Epithelial cell of esophagus (primary cell): ENCODE measurements at regions not wholly inside any gene's neighbourhood (a gene's known extent, or its start where the extent isn't known, plus 50 kb on each side); places are given as distances from the start of the nearest gene placed in this dataset.
"Not testable (repeated sequence)": the region's sequence is repeated elsewhere in the genome, so short reads cannot be mapped to it uniquely, and the experiment has no call there.

ENCODE experiments used
- DNase-seq: peaks from one replicate; pipeline ENCODE4 v3.0.0; 2010; ENCODE audit warnings: low read depth
- H3K4me3 ChIP-seq: 2 replicates; pipeline ENCODE4 v1.5.1; 2011; ENCODE audit warnings: mild to moderate bottlenecking, low read length, control low read depth
- CTCF ChIP-seq: IDR thresholded peaks from 2 replicates; pipeline ENCODE4 v1.5.1; 2011; ENCODE audit warnings: low read depth, mild to moderate bottlenecking, low read length, control low read depth, inconsistent platforms; ENCODE audit not compliant: insufficient read depth; ENCODE audit errors: missing control alignments

DNA sequence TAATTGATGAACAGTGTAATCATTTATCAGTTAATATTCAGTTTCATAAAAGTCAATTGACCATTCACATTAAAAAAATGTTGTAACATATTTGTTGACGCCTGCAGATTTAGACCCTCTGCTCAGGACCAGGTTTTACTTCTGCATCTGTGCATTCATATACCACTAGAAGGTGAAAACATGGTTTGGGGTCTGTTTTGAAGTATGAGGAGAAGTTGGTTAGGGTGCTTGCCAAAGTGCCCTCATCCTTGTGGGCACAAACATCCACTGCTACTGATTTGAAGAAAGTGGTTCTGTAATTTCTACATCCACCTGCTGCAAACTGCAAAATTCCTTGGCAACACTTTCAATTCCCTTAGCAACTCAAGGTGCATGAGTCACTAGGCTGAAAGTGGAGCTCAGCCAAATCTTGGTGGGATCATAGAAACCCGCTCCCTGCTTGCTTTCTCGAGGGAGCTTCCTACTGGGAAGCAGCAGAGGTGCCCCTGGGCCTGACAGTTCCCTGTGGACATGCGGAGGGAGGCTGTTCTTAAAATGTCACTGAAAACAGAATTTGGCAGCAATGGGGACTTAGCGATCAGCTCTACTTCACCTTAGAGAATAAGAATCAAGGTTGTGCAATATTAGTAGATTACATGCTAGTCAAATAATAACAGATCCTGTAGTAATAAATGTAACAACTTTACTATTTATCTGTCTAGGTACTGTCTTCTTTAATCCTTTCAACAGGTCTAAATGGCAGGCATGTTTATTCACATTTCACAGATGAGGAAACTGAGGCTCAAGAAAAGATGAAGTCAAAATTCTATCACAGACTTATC, 301.0 kb upstream of the TBL1XR1 start:
- TF ChIP-seq CTCF: no peak
- DNase-seq: peak; percentile 82
- no peak overlapping the region for H3K4me3 ChIP-seq

- not testable (repeated sequence) for DNase-seq, H3K4me3 ChIP-seq
Observed at GRCh38 chr3:177499039-177499438, 301.8 kb upstream of the TBL1XR1 start.

GRCh38 chr3:177499779-177500423, 302.6 kb upstream of the TBL1XR1 start:
- DNase-seq: no peak
- H3K4me3 ChIP-seq: no peak overlapping the region
- no peak for TF ChIP-seq CTCF

DNA sequence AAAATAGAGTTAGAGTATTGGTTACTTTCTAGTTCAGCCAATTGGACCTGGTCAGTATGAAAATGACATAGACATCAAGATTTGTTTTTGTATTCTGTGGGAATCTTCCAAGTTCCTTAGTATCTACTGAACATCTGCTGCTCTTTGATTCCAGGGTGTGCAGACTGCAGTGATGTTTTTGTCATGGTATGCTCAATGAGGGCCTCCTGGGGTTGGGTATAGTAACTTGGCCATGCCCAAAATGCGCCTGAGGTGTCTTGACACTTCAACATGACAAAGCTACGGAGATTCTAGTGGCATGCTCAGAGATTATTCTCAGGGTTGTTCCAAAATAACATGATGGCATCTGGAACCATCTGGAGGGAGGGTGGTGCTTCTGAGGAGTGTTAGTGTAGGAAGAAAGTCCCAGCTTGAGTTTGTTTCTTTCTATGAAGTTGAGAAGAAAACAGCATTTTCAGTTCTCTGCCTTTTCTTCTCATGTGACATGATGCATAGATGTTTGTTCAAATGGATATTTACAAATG, 313.5 kb upstream of the TBL1XR1 start:
- no peak overlapping the region for H3K4me3 ChIP-seq
- no peak for TF ChIP-seq CTCF
- no peak for DNase-seq

DNA sequence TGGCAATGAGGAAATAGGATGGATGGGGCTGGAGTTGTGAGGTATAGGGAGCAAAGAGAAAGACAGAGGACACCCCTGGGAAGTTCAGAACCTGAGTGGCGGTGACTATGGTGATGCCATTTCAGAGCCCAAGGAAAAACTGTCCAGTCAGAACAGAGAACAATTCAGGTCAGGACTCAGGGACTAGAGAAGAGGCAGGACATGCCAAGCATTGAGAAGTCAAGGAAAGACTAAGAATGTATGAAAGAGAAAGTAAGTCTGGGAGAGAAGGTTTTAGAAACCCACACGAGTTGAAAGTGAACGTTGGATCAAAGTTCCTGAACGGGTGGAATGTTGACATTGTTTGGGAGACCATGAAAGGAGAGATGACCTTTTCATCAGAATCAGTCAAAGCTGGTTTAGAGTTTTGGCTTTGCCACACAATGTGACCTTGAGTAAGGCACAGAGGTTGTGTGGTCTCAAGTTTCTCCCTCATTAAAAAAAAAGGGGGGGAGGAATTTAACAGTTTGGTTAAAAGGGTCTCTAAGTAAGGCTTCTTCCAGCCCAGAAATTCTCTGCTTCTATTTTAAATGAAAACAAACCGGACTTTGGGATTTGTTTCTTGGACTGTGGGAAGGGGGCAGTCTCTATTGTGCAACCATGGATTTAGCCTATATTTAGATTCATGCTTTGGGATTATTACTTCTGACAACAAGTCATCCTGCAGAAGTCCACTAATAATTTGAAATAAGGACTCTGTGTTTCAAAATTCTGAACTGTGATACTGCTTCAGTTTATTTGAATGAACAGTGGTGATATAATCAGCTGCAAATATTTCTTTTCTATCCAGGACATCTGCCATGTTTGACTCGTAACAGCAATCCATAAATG, 315.9 kb upstream of the TBL1XR1 start:
- no peak for DNase-seq
- no peak overlapping the region for H3K4me3 ChIP-seq
- no peak for TF ChIP-seq CTCF

DNA sequence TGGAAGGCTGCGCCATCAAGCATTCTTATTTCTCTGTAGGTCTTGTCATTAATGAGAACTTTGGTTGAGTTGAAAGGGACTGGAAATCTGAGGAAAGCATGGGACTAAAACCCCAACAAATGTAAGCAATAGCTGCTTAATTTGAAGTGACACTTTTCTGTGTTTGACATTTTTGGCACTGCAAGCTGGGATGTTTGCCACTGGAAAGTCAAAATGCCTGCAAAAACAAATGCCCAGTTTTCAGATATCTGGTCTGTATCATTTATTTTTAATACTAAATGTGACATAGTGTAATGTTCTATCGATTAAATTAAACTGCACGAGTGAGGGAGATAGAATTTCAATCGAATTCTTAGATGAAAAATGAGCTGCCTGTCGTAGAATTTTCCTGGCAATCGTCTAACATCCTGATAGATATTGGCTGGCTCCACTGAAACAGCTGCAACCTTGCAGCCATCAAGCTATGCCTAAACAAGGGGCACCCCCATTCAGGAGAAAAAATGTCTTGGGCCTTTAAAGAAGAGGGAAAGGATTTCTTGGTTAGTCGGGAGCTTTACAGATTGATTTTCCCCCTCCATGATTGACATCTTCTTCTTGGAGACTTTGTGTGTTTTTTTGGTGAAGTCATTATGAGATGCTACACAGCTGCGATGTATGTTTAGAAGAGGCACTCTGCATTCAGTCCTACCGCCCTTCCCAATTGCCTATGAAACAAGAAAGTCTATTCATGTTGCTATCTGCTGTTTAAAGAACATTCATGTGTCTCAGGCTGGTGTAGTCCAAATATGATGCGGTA, 316.7 kb upstream of the TBL1XR1 start:
- DNase-seq: no peak
- H3K4me3 ChIP-seq: no peak overlapping the region
- no peak for TF ChIP-seq CTCF
